ENCODE measurements at regions not wholly inside any gene's neighbourhood (a gene's known extent, or its start where the extent isn't known, plus 50 kb on each side); places are given as distances from the start of the nearest gene placed in this dataset.
"Not testable (repeated sequence)": the region's sequence is repeated elsewhere in the genome, so short reads cannot be mapped to it uniquely, and the experiment has no call there.

DNA sequence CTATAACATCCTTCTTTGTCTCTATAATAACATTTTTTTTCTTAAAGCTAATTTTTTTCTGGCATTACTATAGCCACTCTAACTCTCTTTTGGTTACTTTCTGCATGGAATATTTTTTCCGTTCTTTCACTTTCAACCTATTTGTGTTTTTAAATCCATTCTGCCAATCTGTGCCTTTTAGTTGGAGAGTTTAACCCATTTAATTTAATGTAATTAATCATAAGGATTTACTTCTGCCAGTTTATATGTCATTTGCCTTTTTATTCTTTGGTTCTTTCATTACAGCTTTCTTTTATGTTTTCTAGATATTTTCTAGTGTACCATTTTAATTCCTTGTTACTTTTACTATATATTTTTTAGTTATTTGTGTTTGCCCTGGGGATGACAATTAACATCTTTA lies 78.6 kb downstream of the TMEM270 start:
- WGBS (ENCODE audit: insufficient coverage, insufficient read length), result no CpG with 5 or more reads among the region's 1 CpG

DNA sequence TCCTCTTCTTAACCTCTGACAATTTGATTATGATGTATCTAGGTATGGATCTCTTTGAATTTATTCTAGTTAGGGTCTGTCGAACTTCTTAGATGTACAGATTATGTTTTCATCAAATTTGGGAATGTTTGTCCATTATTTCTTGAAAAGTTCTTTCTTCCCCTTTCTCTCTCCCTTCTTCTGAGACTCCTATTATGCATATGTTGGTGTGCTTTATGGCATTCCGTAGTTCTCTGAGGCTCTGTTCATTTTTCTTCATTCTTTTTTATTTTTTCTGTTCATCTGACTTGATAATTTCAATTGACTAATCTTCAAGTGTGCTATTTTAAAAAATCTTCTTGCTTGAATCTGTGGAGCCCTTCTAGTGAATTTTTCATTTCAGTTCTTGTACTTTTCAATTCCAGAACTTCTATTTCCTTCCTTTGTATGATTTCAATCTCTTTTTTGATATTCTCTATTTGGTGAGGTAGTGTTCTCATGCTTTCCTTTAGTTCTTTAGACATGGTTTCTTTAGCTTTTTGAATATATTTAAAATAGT lies 79.8 kb downstream of the TMEM270 start:
- no peaks in the 10 kb centered on the region for H3K36me3 ChIP-seq (ENCODE audit: control insufficient read depth, insufficient read depth, low read length)
- H3K4me3 ChIP-seq (ENCODE audit: low read length), result no peak overlapping the region
- no CpG with 5 or more reads among the region's 2 CpGs for WGBS (ENCODE audit: insufficient coverage, insufficient read length)
- no peak overlapping the region for H3K27ac ChIP-seq (ENCODE audit: low read length)
- no peaks in the 10 kb centered on the region for H3K4me1 ChIP-seq (ENCODE audit: control insufficient read depth, insufficient read depth, low read length)
- no peaks in the 10 kb centered on the region for H3K27me3 ChIP-seq (ENCODE audit: control insufficient read depth, insufficient read depth, low read length)
- DNase-seq (ENCODE audit: low read depth, low spot score), result no peak
- no peaks in the 10 kb centered on the region for H3K9me3 ChIP-seq (ENCODE audit: control insufficient read depth, insufficient read depth, low read length)

More for the DNA sequence above, 78.6 kb downstream of the TMEM270 start:
- H3K27ac ChIP-seq (ENCODE audit: low read length), result no peak overlapping the region
- no peaks in the 10 kb centered on the region for H3K27me3 ChIP-seq (ENCODE audit: control insufficient read depth, insufficient read depth, low read length)
- no peak for DNase-seq (ENCODE audit: low read depth, low spot score)
- no peak overlapping the region for H3K4me3 ChIP-seq (ENCODE audit: low read length)
- no peaks in the 10 kb centered on the region for H3K4me1 ChIP-seq (ENCODE audit: control insufficient read depth, insufficient read depth, low read length)
- no peaks in the 10 kb centered on the region for H3K9me3 ChIP-seq (ENCODE audit: control insufficient read depth, insufficient read depth, low read length)
- no peaks in the 10 kb centered on the region for H3K36me3 ChIP-seq (ENCODE audit: control insufficient read depth, insufficient read depth, low read length)

DNA sequence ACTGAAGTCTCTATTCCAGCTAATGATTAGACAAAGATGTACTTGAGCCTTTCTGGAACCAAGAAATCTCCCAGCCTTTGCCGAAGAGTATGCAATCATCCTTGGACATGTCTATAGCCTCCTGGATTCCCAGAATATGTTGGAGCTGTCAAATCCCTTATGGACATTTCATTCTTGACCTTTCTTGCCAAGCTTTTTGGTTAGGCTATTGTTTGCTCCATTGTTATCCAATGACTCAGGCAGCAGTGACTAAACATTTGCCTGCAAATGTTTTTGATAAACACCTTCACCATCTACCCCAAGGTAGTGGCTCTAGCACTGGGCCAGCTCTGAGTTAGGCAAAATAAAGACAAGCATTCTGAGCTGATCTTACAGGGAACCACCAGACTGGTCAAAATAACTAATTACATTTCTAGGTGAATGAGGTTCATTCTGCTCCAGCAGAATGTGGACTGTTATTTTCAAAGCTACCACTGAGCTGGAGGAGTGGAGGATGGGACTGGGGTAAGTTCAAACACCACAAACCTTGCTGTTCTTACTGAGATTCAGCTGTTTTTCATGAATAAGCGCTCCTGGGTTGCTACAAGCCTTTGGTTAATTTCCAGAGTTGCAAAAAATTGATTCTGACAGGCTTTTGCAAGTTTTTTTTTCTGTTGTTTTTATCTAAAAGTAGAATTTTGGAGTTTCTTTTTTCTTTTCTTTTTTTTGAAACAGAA lies 81.0 kb downstream of the TMEM270 start:
- Histone ChIP-seq H3K27me3 (ENCODE audit: control insufficient read depth, insufficient read depth, low read length) (no peaks in the 10 kb centered on the region), H3K36me3 (ENCODE audit: control insufficient read depth, insufficient read depth, low read length) (no peaks in the 10 kb centered on the region), H3K9me3 (ENCODE audit: control insufficient read depth, insufficient read depth, low read length) (no peaks in the 10 kb centered on the region), H3K4me1 (ENCODE audit: control insufficient read depth, insufficient read depth, low read length) (no peaks in the 10 kb centered on the region), H3K4me3 (ENCODE audit: low read length) (no peak overlapping the region), H3K27ac (ENCODE audit: low read length) (no peak overlapping the region)
- WGBS (ENCODE audit: insufficient coverage, insufficient read length), result no CpG with 5 or more reads among the region's 2 CpGs
- DNase-seq (ENCODE audit: low read depth, low spot score), result no peak

DNA sequence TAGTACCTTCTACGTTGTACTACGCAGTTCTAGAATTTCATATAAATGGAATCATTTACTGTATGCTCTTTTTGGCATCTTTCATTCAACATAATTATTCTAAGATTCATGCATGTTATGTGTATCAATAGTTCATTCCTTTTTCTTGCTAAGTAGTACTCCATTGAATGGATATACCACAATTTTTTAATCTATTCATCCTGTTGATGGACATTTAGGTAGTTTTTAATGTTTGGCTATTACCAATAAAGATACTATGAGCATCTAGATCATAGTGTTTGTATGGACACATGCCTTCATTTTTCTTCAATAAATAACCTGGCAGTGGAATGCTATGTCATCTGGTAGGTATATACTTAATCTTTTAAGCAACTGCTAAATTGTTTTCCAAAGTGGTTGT lies 83.0 kb upstream of the ELN start:
- Histone ChIP-seq H3K4me1 (ENCODE audit: control insufficient read depth, insufficient read depth, low read length) (no peaks in the 10 kb centered on the region), H3K4me3 (ENCODE audit: low read length) (no peak overlapping the region), H3K27ac (ENCODE audit: low read length) (no peak overlapping the region), H3K9me3 (ENCODE audit: control insufficient read depth, insufficient read depth, low read length) (no peaks in the 10 kb centered on the region), H3K27me3 (ENCODE audit: control insufficient read depth, insufficient read depth, low read length) (no peaks in the 10 kb centered on the region), H3K36me3 (ENCODE audit: control insufficient read depth, insufficient read depth, low read length) (no peaks in the 10 kb centered on the region)
- WGBS (ENCODE audit: insufficient coverage, insufficient read length), result no CpG with 5 or more reads among the region's 2 CpGs
- no peak for DNase-seq (ENCODE audit: low read depth, low spot score)

DNA sequence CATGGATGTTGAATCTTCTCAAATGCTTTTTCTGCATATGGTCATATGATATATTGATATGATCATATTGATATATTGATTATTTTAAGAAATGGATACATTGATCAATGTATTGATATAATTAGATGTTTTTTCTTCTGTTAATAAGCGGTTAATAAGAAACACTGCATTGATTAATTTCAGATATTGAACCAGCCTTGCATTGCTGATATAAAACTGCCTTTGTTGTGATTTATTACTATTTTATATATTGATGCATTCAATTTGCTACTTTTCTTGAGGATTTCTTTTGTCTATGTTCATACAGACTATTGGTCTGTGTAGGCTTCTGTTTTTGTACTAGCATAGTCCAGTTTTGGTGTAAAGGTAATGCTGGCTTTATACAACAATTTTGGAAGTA lies 79.7 kb upstream of the ELN start:
- H3K27ac ChIP-seq (ENCODE audit: low read length), result no peak overlapping the region

DNA sequence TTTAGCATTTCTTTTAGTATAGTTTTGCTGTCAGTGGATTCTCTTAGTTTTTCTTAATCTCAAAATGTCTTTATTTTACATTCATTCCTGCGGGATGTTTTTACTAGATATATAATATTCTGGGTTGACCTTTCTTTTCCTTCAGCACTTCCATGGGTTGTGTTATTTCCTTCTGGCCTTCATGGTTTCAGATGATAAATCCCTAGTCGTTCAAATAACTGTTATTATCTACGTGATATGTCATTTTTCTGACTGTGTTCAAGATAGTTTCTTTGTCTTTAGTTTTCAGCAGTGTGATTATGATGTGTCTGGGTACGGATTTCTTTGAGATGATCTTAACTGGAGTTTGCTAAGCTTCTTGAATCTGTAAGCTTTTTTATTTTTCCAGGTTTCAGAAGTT lies 75.7 kb upstream of the ELN start:
- Histone ChIP-seq H3K9me3 (ENCODE audit: control insufficient read depth, insufficient read depth, low read length) (no peaks in the 10 kb centered on the region), H3K4me3 (ENCODE audit: low read length) (no peak overlapping the region), H3K36me3 (ENCODE audit: control insufficient read depth, insufficient read depth, low read length) (no peaks in the 10 kb centered on the region), H3K27me3 (ENCODE audit: control insufficient read depth, insufficient read depth, low read length) (no peaks in the 10 kb centered on the region), H3K27ac (ENCODE audit: low read length) (no peak overlapping the region), H3K4me1 (ENCODE audit: control insufficient read depth, insufficient read depth, low read length) (no peaks in the 10 kb centered on the region)
- WGBS (ENCODE audit: insufficient coverage, insufficient read length), result no CpG with 5 or more reads among the region's 4 CpGs
- no peak for DNase-seq (ENCODE audit: low read depth, low spot score)

More for the DNA sequence above, 79.7 kb upstream of the ELN start:
- DNase-seq (ENCODE audit: low read depth, low spot score), result no peak
- WGBS (ENCODE audit: insufficient coverage, insufficient read length), result no CpG with 5 or more reads among the region's 1 CpG
- Histone ChIP-seq H3K27me3 (ENCODE audit: control insufficient read depth, insufficient read depth, low read length) (no peaks in the 10 kb centered on the region), H3K36me3 (ENCODE audit: control insufficient read depth, insufficient read depth, low read length) (no peaks in the 10 kb centered on the region), H3K4me1 (ENCODE audit: control insufficient read depth, insufficient read depth, low read length) (no peaks in the 10 kb centered on the region), H3K4me3 (ENCODE audit: low read length) (no peak overlapping the region), H3K9me3 (ENCODE audit: control insufficient read depth, insufficient read depth, low read length) (no peaks in the 10 kb centered on the region)

DNA sequence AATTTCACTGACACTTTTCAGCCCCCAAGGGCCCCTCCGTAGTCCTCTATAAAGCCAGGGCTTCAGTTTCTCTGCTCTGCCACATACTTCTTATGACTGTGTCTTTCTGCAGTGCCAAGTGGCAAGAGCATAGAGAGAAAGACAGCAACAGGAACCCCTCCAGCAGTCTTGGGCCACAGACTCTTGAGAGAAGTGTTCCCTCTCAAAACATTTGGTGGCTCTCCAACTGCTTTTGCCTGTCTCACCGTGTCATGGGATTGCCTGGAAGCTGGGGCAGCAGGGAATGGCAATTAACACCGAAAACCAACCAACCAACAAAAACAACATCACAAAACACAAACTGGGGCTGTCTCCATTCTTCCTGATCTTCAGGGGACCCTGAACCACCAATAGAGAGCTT lies 73.8 kb upstream of the ELN start:
- no peak overlapping the region for H3K27ac ChIP-seq (ENCODE audit: low read length)
- H3K27me3 ChIP-seq (ENCODE audit: control insufficient read depth, insufficient read depth, low read length), result no peaks in the 10 kb centered on the region
- no peaks in the 10 kb centered on the region for H3K36me3 ChIP-seq (ENCODE audit: control insufficient read depth, insufficient read depth, low read length)
- no peaks in the 10 kb centered on the region for H3K9me3 ChIP-seq (ENCODE audit: control insufficient read depth, insufficient read depth, low read length)
- no peak overlapping the region for H3K4me3 ChIP-seq (ENCODE audit: low read length)
- WGBS (ENCODE audit: insufficient coverage, insufficient read length), result no CpG with 5 or more reads among the region's 3 CpGs
- no peaks in the 10 kb centered on the region for H3K4me1 ChIP-seq (ENCODE audit: control insufficient read depth, insufficient read depth, low read length)
- no peak for DNase-seq (ENCODE audit: low read depth, low spot score)

DNA sequence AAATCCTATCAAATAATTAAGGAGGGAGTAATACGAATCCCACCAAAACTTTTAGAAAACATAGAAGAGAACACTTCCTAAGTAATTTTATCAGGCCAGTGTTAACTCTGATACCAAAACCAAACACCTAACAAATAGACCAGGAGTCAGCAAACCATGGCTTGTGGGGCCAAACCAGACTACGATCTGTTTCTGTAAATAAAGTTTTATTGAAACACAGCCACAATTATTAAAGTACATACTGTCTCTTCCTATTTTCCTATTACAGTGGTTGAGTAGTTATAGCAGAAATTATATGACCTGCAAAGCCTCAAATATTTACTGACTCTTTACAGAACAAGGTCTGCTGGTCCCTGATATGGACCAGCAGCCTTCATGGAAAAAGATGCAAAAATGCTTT lies 73.1 kb upstream of the ELN start:
- H3K4me1 ChIP-seq (ENCODE audit: control insufficient read depth, insufficient read depth, low read length), result no peaks in the 10 kb centered on the region
- H3K9me3 ChIP-seq (ENCODE audit: control insufficient read depth, insufficient read depth, low read length), result no peaks in the 10 kb centered on the region
- H3K27me3 ChIP-seq (ENCODE audit: control insufficient read depth, insufficient read depth, low read length), result no peaks in the 10 kb centered on the region
- no peak overlapping the region for H3K27ac ChIP-seq (ENCODE audit: low read length)
- no peak for DNase-seq (ENCODE audit: low read depth, low spot score)
- no peaks in the 10 kb centered on the region for H3K36me3 ChIP-seq (ENCODE audit: control insufficient read depth, insufficient read depth, low read length)
- WGBS (ENCODE audit: insufficient coverage, insufficient read length), result no CpG with 5 or more reads among the region's 2 CpGs
- no peak overlapping the region for H3K4me3 ChIP-seq (ENCODE audit: low read length)

DNA sequence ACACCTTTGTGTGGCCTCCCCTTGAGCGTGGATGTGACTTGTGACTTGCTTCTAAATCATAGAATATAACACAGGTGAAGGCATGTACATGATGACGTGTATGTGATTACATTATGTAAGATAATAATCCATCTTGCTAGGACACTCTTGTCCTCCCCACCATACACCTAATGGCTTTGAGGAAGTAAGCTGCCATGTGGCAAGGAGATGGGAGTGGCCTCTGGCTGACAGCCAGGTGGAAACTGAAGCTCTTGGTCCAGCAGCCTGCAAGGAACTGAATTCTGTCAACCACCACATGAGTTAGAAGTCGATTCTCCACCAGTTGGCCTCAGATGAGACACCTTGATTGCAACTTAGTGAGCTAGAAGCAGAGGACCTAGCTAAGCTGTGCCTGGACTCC lies 67.4 kb upstream of the ELN start:
- Histone ChIP-seq H3K36me3 (ENCODE audit: control insufficient read depth, insufficient read depth, low read length) (no peaks in the 10 kb centered on the region), H3K4me3 (ENCODE audit: low read length) (no peak overlapping the region), H3K4me1 (ENCODE audit: control insufficient read depth, insufficient read depth, low read length) (no peaks in the 10 kb centered on the region), H3K27ac (ENCODE audit: low read length) (no peak overlapping the region), H3K27me3 (ENCODE audit: control insufficient read depth, insufficient read depth, low read length) (no peaks in the 10 kb centered on the region), H3K9me3 (ENCODE audit: control insufficient read depth, insufficient read depth, low read length) (no peaks in the 10 kb centered on the region)
- WGBS (ENCODE audit: insufficient coverage, insufficient read length), result no CpG with 5 or more reads among the region's 3 CpGs
- no peak for DNase-seq (ENCODE audit: low read depth, low spot score)

DNA sequence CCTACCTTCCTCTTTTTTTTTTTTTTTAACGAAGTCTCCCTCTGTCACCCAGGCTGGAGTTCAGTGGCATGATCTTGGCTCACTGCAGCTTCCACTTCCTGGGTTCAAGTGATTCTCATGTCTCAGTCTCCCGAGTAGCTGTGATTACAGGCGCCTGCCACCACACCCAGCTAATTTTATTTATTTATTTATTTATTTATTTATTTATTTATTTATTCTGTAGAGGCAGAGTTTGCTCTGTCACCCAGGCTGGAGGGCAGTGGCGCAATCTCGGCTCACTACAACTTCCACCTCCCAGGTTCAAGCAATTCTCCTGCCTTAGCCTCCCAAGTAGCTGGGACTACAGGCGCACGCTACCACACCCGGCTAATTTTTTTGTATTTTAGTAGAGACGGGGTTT lies 66.0 kb upstream of the ELN start:
- WGBS (ENCODE audit: insufficient coverage, insufficient read length), result no CpG with 5 or more reads among the region's 9 CpGs
- not testable (repeated sequence) for H3K9me3 ChIP-seq (ENCODE audit: control insufficient read depth, insufficient read depth, low read length); H3K4me1 ChIP-seq (ENCODE audit: control insufficient read depth, insufficient read depth, low read length); H3K4me3 ChIP-seq (ENCODE audit: low read length); H3K27ac ChIP-seq (ENCODE audit: low read length); H3K27me3 ChIP-seq (ENCODE audit: control insufficient read depth, insufficient read depth, low read length); H3K36me3 ChIP-seq (ENCODE audit: control insufficient read depth, insufficient read depth, low read length); DNase-seq (ENCODE audit: low read depth, low spot score)

DNA sequence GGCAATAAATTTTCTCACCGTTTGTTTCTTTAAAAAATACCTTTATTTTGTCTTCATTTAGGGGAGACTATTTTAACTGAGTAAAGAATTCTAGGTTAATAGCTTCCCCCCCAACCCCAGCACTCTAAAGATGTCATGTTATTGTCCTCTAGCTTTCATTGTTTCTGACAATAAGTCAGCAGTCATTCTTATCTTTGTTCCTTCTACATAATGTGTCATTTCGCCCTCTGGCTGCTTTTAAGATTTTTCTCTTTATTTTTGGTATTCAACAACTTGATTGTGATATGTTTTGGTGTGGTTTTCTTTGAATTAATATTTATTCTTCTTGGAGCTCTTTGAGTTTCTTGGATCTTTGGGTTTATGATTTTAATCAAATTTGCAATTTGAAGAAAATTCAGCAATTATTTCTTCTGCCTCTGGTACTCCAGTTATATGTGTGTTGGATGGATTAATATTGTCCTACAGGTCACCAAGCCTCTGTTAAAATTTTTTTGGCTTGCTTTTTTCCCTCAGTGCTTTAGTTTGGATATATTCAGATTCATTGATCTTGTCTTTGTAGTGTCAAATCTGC lies 64.6 kb upstream of the ELN start:
- Histone ChIP-seq H3K4me1 (ENCODE audit: control insufficient read depth, insufficient read depth, low read length) (no peaks in the 10 kb centered on the region), H3K9me3 (ENCODE audit: control insufficient read depth, insufficient read depth, low read length) (no peaks in the 10 kb centered on the region), H3K36me3 (ENCODE audit: control insufficient read depth, insufficient read depth, low read length) (no peaks in the 10 kb centered on the region), H3K27me3 (ENCODE audit: control insufficient read depth, insufficient read depth, low read length) (no peaks in the 10 kb centered on the region), H3K27ac (ENCODE audit: low read length) (no peak overlapping the region), H3K4me3 (ENCODE audit: low read length) (no peak overlapping the region)
- no peak for DNase-seq (ENCODE audit: low read depth, low spot score)
- no CpG with 5 or more reads among the region's 2 CpGs for WGBS (ENCODE audit: insufficient coverage, insufficient read length)
